H1 (cell line): ENCODE measurements at regions not wholly inside any gene's neighbourhood (a gene's known extent, or its start where the extent isn't known, plus 50 kb on each side); places are given as distances from the start of the nearest gene placed in this dataset.

Experiments
- CTCF ChIA-PET: fragments of 300-600 bp; sonication (Branson Sonifier 250); formaldehyde crosslinking; loops from one replicate; lab custom pipeline; 2021; ENCODE audit not compliant: partially characterized antibody; lab: Charles Lee
- POLR2A ChIA-PET: fragments of 300-600 bp; sonication (Branson Sonifier 250); formaldehyde crosslinking; loops from one replicate; lab custom pipeline; 2021; ENCODE audit warnings: inconsistent platforms; ENCODE audit not compliant: partially characterized antibody; lab: Charles Lee
- DNase-seq, 2 experiments: peaks; one replicate each; pipeline versions ENCODE4 v3.0.0 to v3.0.0-alpha.2; 2010 to 2022; ENCODE audit warnings: low spot score in 2 of 2, low read depth in 1 of 2, mixed read lengths in 1 of 2
- FAIRE-seq: peaks from 2 replicates; lab custom pipeline; 2011; peaks lifted over from hg19 to GRCh38; lab: Jason Lieb, UNC
- H2AFZ ChIP-seq: 2 replicates; pipeline ENCODE4 v1.8.1; 2012; ENCODE audit warnings: low read length, inconsistent platforms
- H2AK5ac ChIP-seq: 2 replicates; pipeline ENCODE4 v1.6.1; 2013; ENCODE audit warnings: low read depth, low read length
- H2BK120ac ChIP-seq: replicated peaks from 2 replicates; pipeline ENCODE3; 2013; ENCODE audit warnings: low read depth, low read length, inconsistent platforms
- H2BK12ac ChIP-seq: 2 replicates; pipeline ENCODE4 v1.6.1; 2013; ENCODE audit warnings: low read depth, low read length
- H2BK15ac ChIP-seq: 2 replicates; pipeline ENCODE4 v1.6.1; 2013; ENCODE audit warnings: low read length
- H2BK20ac ChIP-seq: 2 replicates; pipeline ENCODE4 v1.6.1; 2013; ENCODE audit warnings: low read length
- H2BK5ac ChIP-seq: 2 replicates; pipeline ENCODE4 v1.6.1; 2013; ENCODE audit warnings: low read depth, low read length
- H3K14ac ChIP-seq: 2 replicates; pipeline ENCODE4 v1.6.1; 2013; ENCODE audit warnings: inconsistent platforms; ENCODE audit not compliant: insufficient read length
- H3K18ac ChIP-seq: 2 replicates; pipeline ENCODE4 v1.6.1; 2013; ENCODE audit warnings: low read length; ENCODE audit errors: extremely low read depth
- H3K23ac ChIP-seq: 2 replicates; pipeline ENCODE4 v1.6.1; 2013; ENCODE audit warnings: inconsistent platforms; ENCODE audit not compliant: insufficient read length
- H3K23me2 ChIP-seq: 2 replicates; pipeline ENCODE4 v1.6.1; 2013; ENCODE audit warnings: low read depth, low read length
- H3K27ac ChIP-seq: 2 replicates; pipeline ENCODE4 v1.6.1; 2011; ENCODE audit warnings: low read depth, low read length, inconsistent platforms
- H3K27me3 ChIP-seq, 4 experiments: replicated peaks in 1 of 4; 1 replicate in 1 of 4; 2 replicates in 3 of 4; pipeline versions ENCODE4 v1.6.1 to v1.8.1; 2011 to 2013; ENCODE audit warnings: low read length in 3 of 4, mild to moderate bottlenecking in 3 of 4, inconsistent platforms in 2 of 4, mixed read lengths in 2 of 4, moderate library complexity in 1 of 4; ENCODE audit not compliant: control insufficient read depth in 3 of 4, insufficient read depth in 3 of 4; ENCODE audit errors: extremely low read depth in 1 of 4
- H3K36me3 ChIP-seq, 4 experiments: 2 replicates each; pipeline versions ENCODE4 v1.6.1 to v1.8.1; 2011 to 2013; ENCODE audit warnings: mild to moderate bottlenecking in 4 of 4, low read length in 3 of 4, moderate library complexity in 2 of 4, control low read depth in 1 of 4, inconsistent platforms in 1 of 4; ENCODE audit not compliant: insufficient read depth in 4 of 4, control insufficient read depth in 2 of 4
- H3K4ac ChIP-seq: replicated peaks from 2 replicates; pipeline ENCODE3; 2013; ENCODE audit warnings: low read length, low read depth, mixed read lengths, inconsistent platforms; ENCODE audit not compliant: insufficient read length
- H3K4me1 ChIP-seq, 4 experiments: replicated peaks in 1 of 4; 1 replicate in 1 of 4; 2 replicates in 3 of 4; pipeline versions ENCODE4 v1.6.1 to v1.8.1; 2011 to 2013; ENCODE audit warnings: low read length in 3 of 4, inconsistent platforms in 2 of 4, mixed read lengths in 1 of 4; ENCODE audit not compliant: insufficient read depth in 4 of 4, control insufficient read depth in 3 of 4
- H3K4me2 ChIP-seq, 2 experiments: 2 replicates each; pipeline versions ENCODE4 v1.6.1 to v1.8.1; 2011 to 2013; ENCODE audit warnings: low read depth in 2 of 2, low read length in 2 of 2, control low read depth in 1 of 2, inconsistent platforms in 1 of 2, mild to moderate bottlenecking in 1 of 2; ENCODE audit not compliant: insufficient read depth in 1 of 2
- H3K4me3 ChIP-seq, 4 experiments: fragments of 200-600, 300-600 bp in 1 of 4; sonication (generic), shearing (Covaris generic), sonication (Bioruptor Twin) in 1 of 4; 2 replicates each; pipeline versions ENCODE4 v1.5.1 to v1.8.1; 2011 to 2016; ENCODE audit warnings: low read length in 4 of 4, low read depth in 3 of 4, control low read depth in 2 of 4, inconsistent platforms in 2 of 4, mild to moderate bottlenecking in 2 of 4, mixed read lengths in 1 of 4, moderate library complexity in 1 of 4; ENCODE audit not compliant: insufficient read depth in 2 of 4; ENCODE audit errors: extremely low read depth in 1 of 4
- H3K56ac ChIP-seq: replicated peaks from 2 replicates; pipeline ENCODE3; 2013; ENCODE audit warnings: low read depth, mild to moderate bottlenecking, mixed read lengths, low read length, inconsistent platforms; ENCODE audit not compliant: insufficient read length
- H3K79me1 ChIP-seq: 2 replicates; pipeline ENCODE4 v1.6.1; 2013; ENCODE audit warnings: low read depth, low read length, control low read depth
- H3K79me2 ChIP-seq, 2 experiments: 2 replicates each; pipeline versions ENCODE4 v1.6.1 to v1.8.1; 2012 to 2013; ENCODE audit warnings: low read length in 2 of 2, mild to moderate bottlenecking in 2 of 2, inconsistent platforms in 1 of 2; ENCODE audit not compliant: insufficient read depth in 2 of 2, control insufficient read depth in 1 of 2
- H3K9ac ChIP-seq, 4 experiments: replicated peaks in 1 of 4; 1 replicate in 1 of 4; 2 replicates in 3 of 4; pipeline versions ENCODE4 v1.6.1 to v1.8.1; 2011 to 2013; ENCODE audit warnings: low read depth in 3 of 4, low read length in 3 of 4, control low read depth in 2 of 4, mild to moderate bottlenecking in 2 of 4, moderate library complexity in 2 of 4, inconsistent platforms in 1 of 4; ENCODE audit errors: extremely low read depth in 1 of 4
- H3K9me3 ChIP-seq, 2 experiments: 2 replicates each; pipeline versions ENCODE4 v1.6.1 to v1.8.1; 2012 to 2013; ENCODE audit warnings: mild to moderate bottlenecking in 2 of 2, moderate library complexity in 2 of 2, control low read depth in 1 of 2, inconsistent platforms in 1 of 2, low read depth in 1 of 2, low read length in 1 of 2, mixed read lengths in 1 of 2; ENCODE audit not compliant: insufficient read depth in 2 of 2
- H4K20me1 ChIP-seq, 2 experiments: replicated peaks in 1 of 2; 2 replicates each; pipeline versions ENCODE3 to v1.8.1; 2011 to 2013; ENCODE audit warnings: inconsistent platforms in 2 of 2, low read length in 2 of 2, mild to moderate bottlenecking in 1 of 2; ENCODE audit not compliant: insufficient read depth in 2 of 2, control insufficient read depth in 1 of 2
- H4K5ac ChIP-seq: 2 replicates; pipeline ENCODE4 v1.6.1; 2013; ENCODE audit warnings: low read length, low read depth, mixed read lengths, inconsistent platforms; ENCODE audit not compliant: insufficient read length
- H4K8ac ChIP-seq: 2 replicates; pipeline ENCODE4 v1.8.0; 2013; ENCODE audit warnings: mild to moderate bottlenecking, moderate library complexity, low read length, inconsistent platforms; ENCODE audit not compliant: insufficient read depth; ENCODE audit errors: extremely low read depth
- H4K91ac ChIP-seq: replicated peaks from 2 replicates; pipeline ENCODE3; 2013; ENCODE audit warnings: low read length, mixed read lengths, inconsistent platforms; ENCODE audit not compliant: insufficient read length
- ASH2L ChIP-seq: fragments of 200-600, 300-600 bp; sonication (generic); IDR thresholded peaks from one replicate; pipeline ENCODE4 v1.7.1; 2017; ENCODE audit warnings: low read length
- CBX5 ChIP-seq: fragments of 300-800, 300-1000 bp; sonication (generic); IDR thresholded peaks from 2 replicates; pipeline ENCODE4 v1.7.1; 2016; ENCODE audit warnings: antibody characterized with exemption, low read length, low read depth
- CTBP2 ChIP-seq: IDR thresholded peaks from 2 replicates; pipeline ENCODE4 v1.7.0; 2011; ENCODE audit warnings: borderline replicate concordance, mild to moderate bottlenecking, moderate library complexity, mixed read lengths, low read length; ENCODE audit not compliant: insufficient read depth, insufficient read length
- EP300 ChIP-seq, 2 experiments: IDR thresholded peaks; 1 replicate in 1 of 2; 2 replicates in 1 of 2; pipeline ENCODE4 v1.6.1; 2011 to 2012; ENCODE audit warnings: low read depth in 2 of 2, low read length in 2 of 2, mild to moderate bottlenecking in 2 of 2, borderline replicate concordance in 1 of 2, inconsistent platforms in 1 of 2, moderate library complexity in 1 of 2
- GTF2F1 ChIP-seq: IDR thresholded peaks from 2 replicates; pipeline ENCODE4 v1.6.1; 2012; ENCODE audit warnings: low read depth, low read length, improper control_type of control experiment, borderline replicate concordance
- KDM4A ChIP-seq: IDR thresholded peaks from one replicate; pipeline ENCODE4 v1.7.1; 2012; ENCODE audit warnings: low read depth, mild to moderate bottlenecking, moderate library complexity, low read length, inconsistent platforms; ENCODE audit not compliant: severe bottlenecking
- MAFK ChIP-seq: IDR thresholded peaks from 2 replicates; pipeline ENCODE4 v1.6.1; 2012; ENCODE audit warnings: low read depth, mild to moderate bottlenecking, improper control_type of control experiment, low read length
- RAD21 ChIP-seq, 2 experiments: IDR thresholded peaks in 1 of 2; conservative IDR thresholded peaks in 1 of 2; 2 replicates each; pipeline ENCODE4 v1.6.1; 2011; ENCODE audit warnings: low read depth in 2 of 2, low read length in 2 of 2, improper control_type of control experiment in 1 of 2, inconsistent platforms in 1 of 2, mild to moderate bottlenecking in 1 of 2, moderate library complexity in 1 of 2
- SP1 ChIP-seq: IDR thresholded peaks from 2 replicates; pipeline ENCODE4 v1.6.1; 2011; ENCODE audit warnings: low read depth, low read length
- SUZ12 ChIP-seq: fragments of 200-600 bp; sonication (generic); IDR thresholded peaks from 2 replicates; pipeline ENCODE4 v1.6.1; 2012; ENCODE audit warnings: mild to moderate bottlenecking, inconsistent platforms, low read length, moderate library complexity, mixed read lengths
- TCF12 ChIP-seq: IDR thresholded peaks from 2 replicates; pipeline ENCODE4 v1.6.1; 2011; ENCODE audit warnings: low read depth, mild to moderate bottlenecking, low read length
- USF2 ChIP-seq: IDR thresholded peaks from 2 replicates; pipeline ENCODE4 v1.6.1; 2011; ENCODE audit warnings: low read length, improper control_type of control experiment
- WGBS, 2 experiments: shearing (Covaris generic) in 1 of 2; methylation state at CpG; one replicate each; pipeline versions ENCODE4 v1.1.6 to v1.1.7; 2013 to 2015; ENCODE audit warnings: low lambda C conversion rate in 2 of 2, mixed read lengths in 2 of 2, inconsistent platforms in 1 of 2, low coverage in 1 of 2, missing lambda C conversion rate in 1 of 2; ENCODE audit not compliant: insufficient replicate concordance in 2 of 2, insufficient coverage in 1 of 2, insufficient read length in 1 of 2; ENCODE audit errors: extremely low coverage in 1 of 2, missing lambda C conversion rate in 1 of 2; 5-methylcytosine and 5-hydroxymethylcytosine counted together

GRCh38 chr15:58361273-58361759 is 70.5 kb upstream of the LIPC start:
- Histone ChIP-seq H4K8ac (no peak overlapping the region), H4K20me1 (no peaks in the 10 kb centered on the region), H2BK5ac (no peak overlapping the region), H3K4me2 (no peak overlapping the region), H2BK120ac (no peak overlapping the region), H3K27ac (no peak overlapping the region), H4K5ac (no peak overlapping the region), H3K4ac (no peak overlapping the region), H3K4me3 (no peak overlapping the region), H3K23ac (no peak overlapping the region), H3K9ac (no peak overlapping the region), H2AFZ (no peak overlapping the region), H3K36me3 (no peaks in the 10 kb centered on the region), H3K4me1 (peaks cover 3 to 12% (median 5%) of the 10 kb centered on the region in 4 experiments; a peak in 6 of 7 replicates), H3K56ac (no peak overlapping the region), H3K9me3 (no peaks in the 10 kb centered on the region), H2BK20ac (no peak overlapping the region), H3K18ac (no peak overlapping the region), H3K79me1 (no peaks in the 10 kb centered on the region), H3K79me2 (no peaks in the 10 kb centered on the region), H3K23me2 (no peaks in the 10 kb centered on the region), H3K14ac (no peak overlapping the region), H2BK12ac (no peak overlapping the region), H4K91ac (no peak overlapping the region), H2AK5ac (no peak overlapping the region), H3K27me3 (no peaks in the 10 kb centered on the region), H2BK15ac (no peak overlapping the region)
- ChIA-PET CTCF (interaction anchor here (1.5 kb wide), 1 partner anchor 13 kb away, joined by 6 read pairs; no protein-coding TSS in a partner anchor), POLR2A (interaction anchor here (0.7 kb wide), 1 partner anchor 187 kb away, joined by 4 read pairs; no protein-coding TSS in a partner anchor)
- DNase-seq (no peak), FAIRE-seq (no peak)
- WGBS, 2 experiments, result 91% methylated on average over 5 of the region's 5 CpGs; no CpG with 5 or more reads in 1 of the 2 experiments
- TF ChIP-seq MAFK (no peak), TCF12 (no peak), RAD21 (IDR thresholded peaks at IDR 0.05 in 1 of 2, conservative IDR thresholded peaks at IDR 0.05 in 1 of 2; ENCODE audit: low read depth in 2 of 2, low read length in 2 of 2) (no peak), CTBP2 (no peak), USF2 (no peak), SUZ12 (no peak), KDM4A (no peak), CBX5 (no peak), EP300 (IDR thresholded peaks at IDR 0.05; ENCODE audit: borderline replicate concordance in 1 of 2, low read depth in 2 of 2, low read length in 2 of 2) (no peak), GTF2F1 (no peak), SP1 (no peak), ASH2L (no peak)
